IMR-90 (cell line): ENCODE measurements at regions not wholly inside any gene's neighbourhood (a gene's known extent, or its start where the extent isn't known, plus 50 kb on each side); places are given as distances from the start of the nearest gene placed in this dataset.

ENCODE experiments used
- ATAC-seq: fragments of 200-7000 bp; cut with Tn5 transposase; 2 replicates; pipeline ENCODE4 v1.9.1; 2020; ENCODE audit warnings: low read depth, mild to moderate bottlenecking, moderate library complexity
- BruUV-seq: library from RNA; stranded (reverse); fragments of 400-500 nt; replicated peaks from 2 replicates; lab custom pipeline; 2021; lab: Mats Ljungman, UMichigan
- CTCF ChIA-PET: fragments of 300-600 bp; formaldehyde crosslinking; extraction: SDS; loops from one replicate; lab custom pipeline; 2021; ENCODE audit warnings: antibody characterized with exemption; lab: Yijun Ruan, JAX
- POLR2A ChIA-PET: fragments of 300-600 bp; sonication (Branson Sonifier 250); formaldehyde crosslinking; loops from one replicate; lab custom pipeline; 2022; ENCODE audit warnings: antibody characterized with exemption; ENCODE audit not compliant: unreplicated experiment; lab: Charles Lee
- DNase-seq: peaks from one replicate; pipeline ENCODE4 v3.0.0; 2013
- H2AFZ ChIP-seq: replicated peaks from 2 replicates; pipeline ENCODE3; 2013; ENCODE audit warnings: low read length, mild to moderate bottlenecking; ENCODE audit not compliant: poor library complexity
- H2AK5ac ChIP-seq: 2 replicates; pipeline ENCODE4 v1.6.1; 2013; ENCODE audit warnings: low read depth, low read length, inconsistent platforms
- H2AK9ac ChIP-seq: replicated peaks from 2 replicates; pipeline ENCODE3; 2013; ENCODE audit warnings: mild to moderate bottlenecking, low read depth, low read length, moderate library complexity; ENCODE audit not compliant: poor library complexity
- H2BK120ac ChIP-seq: 2 replicates; pipeline ENCODE4 v1.6.1; 2013; ENCODE audit warnings: low read depth, low read length, inconsistent platforms
- H2BK15ac ChIP-seq: 3 replicates; pipeline ENCODE4 v1.6.1; 2013; ENCODE audit warnings: low read depth, low read length, inconsistent platforms
- H2BK20ac ChIP-seq: 2 replicates; pipeline ENCODE4 v1.6.1; 2013; ENCODE audit warnings: low read depth, mild to moderate bottlenecking, inconsistent platforms, low read length, moderate library complexity
- H2BK5ac ChIP-seq: 2 replicates; pipeline ENCODE4 v1.6.1; 2013; ENCODE audit warnings: mild to moderate bottlenecking, low read depth, low read length, inconsistent platforms; ENCODE audit not compliant: poor library complexity, severe bottlenecking
- H3K14ac ChIP-seq: replicated peaks from 2 replicates; pipeline ENCODE4 v1.6.1; 2013; ENCODE audit warnings: low read depth, low read length, inconsistent platforms
- H3K18ac ChIP-seq: 2 replicates; pipeline ENCODE4 v1.6.1; 2013; ENCODE audit warnings: low read depth, low read length, control low read depth
- H3K23ac ChIP-seq: 2 replicates; pipeline ENCODE4 v1.6.1; 2013; ENCODE audit warnings: low read depth, low read length, inconsistent platforms
- H3K27ac ChIP-seq: 2 replicates; pipeline ENCODE4 v1.5.1; 2013; ENCODE audit warnings: mild to moderate bottlenecking, control low read depth, low read length; ENCODE audit not compliant: insufficient read depth
- H3K27me3 ChIP-seq: 2 replicates; pipeline ENCODE4 v1.6.1; 2013; ENCODE audit warnings: low read length; ENCODE audit not compliant: control insufficient read depth, insufficient read depth
- H3K36me3 ChIP-seq: 2 replicates; pipeline ENCODE4 v1.6.1; 2013; ENCODE audit warnings: low read length, mixed read lengths; ENCODE audit not compliant: control insufficient read depth, insufficient read depth
- H3K4ac ChIP-seq: 2 replicates; pipeline ENCODE4 v1.6.1; 2013; ENCODE audit warnings: low read depth, low read length, inconsistent platforms
- H3K4me1 ChIP-seq: 2 replicates; pipeline ENCODE4 v1.6.1; 2013; ENCODE audit warnings: low read length, mixed read lengths; ENCODE audit not compliant: control insufficient read depth, insufficient read depth
- H3K4me2 ChIP-seq: 2 replicates; pipeline ENCODE4 v1.6.1; 2013; ENCODE audit warnings: low read depth, mild to moderate bottlenecking, control low read depth, low read length, moderate library complexity
- H3K4me3 ChIP-seq: 2 replicates; pipeline ENCODE4 v1.5.1; 2013; ENCODE audit warnings: low read depth, mild to moderate bottlenecking, control low read depth, low read length, moderate library complexity; ENCODE audit not compliant: insufficient read depth
- H3K56ac ChIP-seq: 2 replicates; pipeline ENCODE4 v1.6.1; 2013; ENCODE audit warnings: low read length, inconsistent platforms; ENCODE audit not compliant: insufficient read depth; ENCODE audit errors: extremely low read depth
- H3K79me1 ChIP-seq, 2 experiments: 2 replicates each; pipeline ENCODE4 v1.6.1; 2013; ENCODE audit warnings: low read length in 2 of 2, inconsistent platforms in 1 of 2, low read depth in 1 of 2
- H3K9ac ChIP-seq: 2 replicates; pipeline ENCODE4 v1.6.1; 2013; ENCODE audit warnings: low read depth, low read length, control low read depth
- H3K9me1 ChIP-seq: 2 replicates; pipeline ENCODE4 v1.6.1; 2013; ENCODE audit warnings: low read length, inconsistent platforms; ENCODE audit not compliant: insufficient read depth
- H3K9me3 ChIP-seq: 2 replicates; pipeline ENCODE4 v1.6.1; 2013; ENCODE audit warnings: low read length; ENCODE audit not compliant: control insufficient read depth, insufficient read depth
- H4K20me1 ChIP-seq: 2 replicates; pipeline ENCODE4 v1.6.1; 2013; ENCODE audit warnings: low read length, inconsistent platforms; ENCODE audit not compliant: insufficient read depth
- H4K5ac ChIP-seq: 2 replicates; pipeline ENCODE4 v1.6.1; 2013; ENCODE audit warnings: mild to moderate bottlenecking, low read depth, low read length, control low read depth
- H4K8ac ChIP-seq, 2 experiments: 2 replicates each; pipeline ENCODE4 v1.6.1; 2013; ENCODE audit warnings: low read depth in 2 of 2, low read length in 2 of 2, control low read depth in 1 of 2, inconsistent platforms in 1 of 2
- H4K91ac ChIP-seq: 2 replicates; pipeline ENCODE4 v1.6.1; 2013; ENCODE audit warnings: low read depth, low read length, inconsistent platforms; ENCODE audit not compliant: insufficient read depth
- BHLHE40 ChIP-seq: fragments of 150-350 bp; IDR thresholded peaks from 2 replicates; pipeline ENCODE4 v1.6.1; 2016; ENCODE audit warnings: mild to moderate bottlenecking, low read depth, low read length
- CEBPB ChIP-seq: IDR thresholded peaks from 2 replicates; pipeline ENCODE4 v1.6.1; 2012; ENCODE audit warnings: low read depth, low read length, improper control_type of control experiment
- CHD1 ChIP-seq: IDR thresholded peaks from 2 replicates; pipeline ENCODE4 v1.6.1; 2012; ENCODE audit warnings: low read depth, low read length, improper control_type of control experiment
- CTCF ChIP-seq: conservative IDR thresholded peaks from 2 replicates; pipeline ENCODE4 v1.5.1; 2012; ENCODE audit warnings: mild to moderate bottlenecking, low read depth, low read length, improper control_type of control experiment
- ELK1 ChIP-seq: fragments of 150-350 bp; IDR thresholded peaks from 2 replicates; pipeline ENCODE4 v1.6.1; 2016; ENCODE audit warnings: low read depth, mild to moderate bottlenecking, low read length, moderate library complexity, borderline replicate concordance
- FOS ChIP-seq: fragments of 150-350 bp; IDR thresholded peaks from 2 replicates; pipeline ENCODE4 v1.6.1; 2016; ENCODE audit warnings: low read depth, low read length
- MAFK ChIP-seq: IDR thresholded peaks from 2 replicates; pipeline ENCODE4 v1.6.1; 2012; ENCODE audit warnings: low read depth, low read length, improper control_type of control experiment
- MAZ ChIP-seq: IDR thresholded peaks from 2 replicates; pipeline ENCODE4 v1.6.1; 2012; ENCODE audit warnings: low read depth, mild to moderate bottlenecking, low read length, improper control_type of control experiment, moderate library complexity, borderline replicate concordance
- MXI1 ChIP-seq: IDR thresholded peaks from 2 replicates; pipeline ENCODE4 v1.6.1; 2012; ENCODE audit warnings: low read depth, mild to moderate bottlenecking, low read length, moderate library complexity, borderline replicate concordance
- NFE2L2 ChIP-seq: fragments of 150-350 bp; IDR thresholded peaks from 2 replicates; pipeline ENCODE4 v1.6.1; 2016; ENCODE audit warnings: low read depth, mild to moderate bottlenecking, low read length
- POLR2A ChIP-seq: IDR thresholded peaks from 2 replicates; pipeline ENCODE4 v1.6.1; 2012; ENCODE audit warnings: mild to moderate bottlenecking, low read depth, low read length
- RAD21 ChIP-seq: IDR thresholded peaks from 2 replicates; pipeline ENCODE4 v1.6.1; 2012; ENCODE audit warnings: low read length, improper control_type of control experiment
- RCOR1 ChIP-seq: IDR thresholded peaks from 2 replicates; pipeline ENCODE4 v1.6.1; 2012; ENCODE audit warnings: mild to moderate bottlenecking, low read length, improper control_type of control experiment; ENCODE audit not compliant: insufficient replicate concordance
- RFX5 ChIP-seq: IDR thresholded peaks from 2 replicates; pipeline ENCODE4 v1.8.0; 2012; ENCODE audit warnings: low read depth, mild to moderate bottlenecking, low read length, moderate library complexity
- SMC3 ChIP-seq: fragments of 150-350 bp; IDR thresholded peaks from 2 replicates; pipeline ENCODE4 v1.6.1; 2016; ENCODE audit warnings: low read depth, mild to moderate bottlenecking, antibody characterized with exemption, low read length, moderate library complexity
- WGBS, 2 experiments: methylation state at CpG; one replicate each; pipeline versions ENCODE4 v1.1.5 to v1.1.7; 2013; ENCODE audit warnings: missing lambda C conversion rate in 2 of 2; ENCODE audit not compliant: insufficient read length in 1 of 2; ENCODE audit errors: extremely low coverage in 2 of 2; 5-methylcytosine and 5-hydroxymethylcytosine counted together
- dilution Hi-C: fragments of 300-500 bp; cut with HindIII; formaldehyde crosslinking; loops from one replicate; pipeline ENCODE4 v1.14.3; 2018; ENCODE audit warnings: low sequenced_read_pairs; ENCODE audit not compliant: unreplicated experiment
- in situ Hi-C: fragments of 300-500 bp; cut with MboI; formaldehyde crosslinking; loops from 3 replicates; pipeline ENCODE4 v1.14.3; 2019; ENCODE audit warnings: low sequenced_read_pairs, inconsistent platforms, mixed read lengths
- intact Hi-C: fragments of 100-400 bp; cut with micrococcal nuclease; formaldehyde crosslinking; loops from 2 replicates; pipeline ENCODE4 v1.10.0; 2022
- TF ChIP-seq, protein P1 (sequence below): fragments of 150-350 bp; IDR thresholded peaks from 2 replicates; pipeline ENCODE4 v1.6.1; 2017; ENCODE audit warnings: mild to moderate bottlenecking, antibody characterized with exemption, low read length, low read depth

DNA sequence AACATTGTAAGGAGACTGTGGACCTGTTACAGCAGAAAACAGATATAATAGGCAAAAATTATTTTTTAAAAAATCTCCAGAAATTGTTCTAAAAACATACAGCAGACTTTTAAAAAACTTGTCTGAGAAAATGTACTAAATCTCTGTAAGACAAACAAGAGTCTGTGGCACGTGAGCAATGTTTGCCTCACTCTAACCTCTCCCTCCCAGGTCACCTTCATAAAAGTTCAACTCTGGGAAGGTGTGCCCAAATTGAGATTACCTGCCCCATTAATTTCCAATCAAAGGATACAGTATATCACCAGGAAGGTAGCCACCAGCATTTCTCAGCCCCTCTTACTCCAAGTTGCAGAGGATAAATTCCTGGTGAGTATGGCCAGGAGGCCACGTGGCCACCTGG, 992.7 kb downstream of the TMEM182 start:
- H2BK20ac ChIP-seq: no peak overlapping the region
- dilution Hi-C loops: no loop called here
- no peak overlapping the region for H3K4me2 ChIP-seq
- no peak overlapping the region for H3K9ac ChIP-seq
- H3K9me3 ChIP-seq: peaks cover 2% of the 10 kb centered on the region; the same call in 1 of the 2 replicates
- no peak for ATAC-seq
- no peak overlapping the region for H3K23ac ChIP-seq
- H4K5ac ChIP-seq: no peak overlapping the region
- intact Hi-C loops: no loop called here
- H3K9me1 ChIP-seq: no peaks in the 10 kb centered on the region
- no peaks in the 10 kb centered on the region for H4K20me1 ChIP-seq
- no peak overlapping the region for H3K4me3 ChIP-seq
- CTCF ChIA-PET: no interaction called here
- in situ Hi-C loops: no loop called here
- no peak overlapping the region for H4K8ac ChIP-seq
- H3K18ac ChIP-seq: no peak overlapping the region
- no peak for DNase-seq
- H2BK120ac ChIP-seq: no peak overlapping the region
- H3K56ac ChIP-seq: no peak overlapping the region
- BruUV-seq: no TSS peak
- H2AK9ac ChIP-seq: no peak overlapping the region
- H3K27ac ChIP-seq: no peak overlapping the region
- H3K4me1 ChIP-seq: no peaks in the 10 kb centered on the region
- no peak overlapping the region for H2AK5ac ChIP-seq
- no peaks in the 10 kb centered on the region for H3K27me3 ChIP-seq
- no peak overlapping the region for H2AFZ ChIP-seq
- no peak overlapping the region for H3K14ac ChIP-seq
- no peak overlapping the region for H2BK15ac ChIP-seq
- H3K79me1 ChIP-seq: no peaks in the 10 kb centered on the region
- no peak overlapping the region for H2BK5ac ChIP-seq
- no peak overlapping the region for H3K4ac ChIP-seq
- H4K91ac ChIP-seq: no peak overlapping the region
- no CpG with 5 or more reads among the region's 2 CpGs for WGBS, 2 experiments
- no peaks in the 10 kb centered on the region for H3K36me3 ChIP-seq
- POLR2A ChIA-PET: no interaction called here
- TF ChIP-seq MXI1 (no peak), RCOR1 (no peak), MAFK (no peak), RFX5 (no peak), CTCF (no peak), CEBPB (no peak), CHD1 (no peak), POLR2A (no peak), RAD21 (no peak), BHLHE40 (no peak), ELK1 (no peak), FOS (no peak), NFE2L2 (no peak), SMC3 (no peak), MAZ (no peak)
- TF ChIP-seq, protein P1, sequence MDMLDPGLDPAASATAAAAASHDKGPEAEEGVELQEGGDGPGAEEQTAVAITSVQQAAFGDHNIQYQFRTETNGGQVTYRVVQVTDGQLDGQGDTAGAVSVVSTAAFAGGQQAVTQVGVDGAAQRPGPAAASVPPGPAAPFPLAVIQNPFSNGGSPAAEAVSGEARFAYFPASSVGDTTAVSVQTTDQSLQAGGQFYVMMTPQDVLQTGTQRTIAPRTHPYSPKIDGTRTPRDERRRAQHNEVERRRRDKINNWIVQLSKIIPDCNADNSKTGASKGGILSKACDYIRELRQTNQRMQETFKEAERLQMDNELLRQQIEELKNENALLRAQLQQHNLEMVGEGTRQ: no peak
